H1 (cell line): ENCODE measurements at regions not wholly inside any gene's neighbourhood (a gene's known extent, or its start where the extent isn't known, plus 50 kb on each side); places are given as distances from the start of the nearest gene placed in this dataset.

Source experiments
- CTCF ChIA-PET: fragments of 300-600 bp; sonication (Branson Sonifier 250); formaldehyde crosslinking; loops from one replicate; lab custom pipeline; 2021; ENCODE audit not compliant: partially characterized antibody; lab: Charles Lee
- POLR2A ChIA-PET: fragments of 300-600 bp; sonication (Branson Sonifier 250); formaldehyde crosslinking; loops from one replicate; lab custom pipeline; 2021; ENCODE audit warnings: inconsistent platforms; ENCODE audit not compliant: partially characterized antibody; lab: Charles Lee
- DNase-seq, 2 experiments: peaks; one replicate each; pipeline versions ENCODE4 v3.0.0 to v3.0.0-alpha.2; 2010 to 2022; ENCODE audit warnings: low spot score in 2 of 2, low read depth in 1 of 2, mixed read lengths in 1 of 2
- FAIRE-seq: peaks from 2 replicates; lab custom pipeline; 2011; peaks lifted over from hg19 to GRCh38; lab: Jason Lieb, UNC
- H2AFZ ChIP-seq: 2 replicates; pipeline ENCODE4 v1.8.1; 2012; ENCODE audit warnings: low read length, inconsistent platforms
- H2AK5ac ChIP-seq: 2 replicates; pipeline ENCODE4 v1.6.1; 2013; ENCODE audit warnings: low read depth, low read length
- H2BK120ac ChIP-seq: replicated peaks from 2 replicates; pipeline ENCODE3; 2013; ENCODE audit warnings: low read depth, low read length, inconsistent platforms
- H2BK12ac ChIP-seq: 2 replicates; pipeline ENCODE4 v1.6.1; 2013; ENCODE audit warnings: low read depth, low read length
- H2BK15ac ChIP-seq: 2 replicates; pipeline ENCODE4 v1.6.1; 2013; ENCODE audit warnings: low read length
- H2BK20ac ChIP-seq: 2 replicates; pipeline ENCODE4 v1.6.1; 2013; ENCODE audit warnings: low read length
- H2BK5ac ChIP-seq: 2 replicates; pipeline ENCODE4 v1.6.1; 2013; ENCODE audit warnings: low read depth, low read length
- H3K14ac ChIP-seq: 2 replicates; pipeline ENCODE4 v1.6.1; 2013; ENCODE audit warnings: inconsistent platforms; ENCODE audit not compliant: insufficient read length
- H3K18ac ChIP-seq: 2 replicates; pipeline ENCODE4 v1.6.1; 2013; ENCODE audit warnings: low read length; ENCODE audit errors: extremely low read depth
- H3K23ac ChIP-seq: 2 replicates; pipeline ENCODE4 v1.6.1; 2013; ENCODE audit warnings: inconsistent platforms; ENCODE audit not compliant: insufficient read length
- H3K23me2 ChIP-seq: 2 replicates; pipeline ENCODE4 v1.6.1; 2013; ENCODE audit warnings: low read depth, low read length
- H3K27ac ChIP-seq: 2 replicates; pipeline ENCODE4 v1.6.1; 2011; ENCODE audit warnings: low read depth, low read length, inconsistent platforms
- H3K27me3 ChIP-seq, 4 experiments: replicated peaks in 1 of 4; 1 replicate in 1 of 4; 2 replicates in 3 of 4; pipeline versions ENCODE4 v1.6.1 to v1.8.1; 2011 to 2013; ENCODE audit warnings: low read length in 3 of 4, mild to moderate bottlenecking in 3 of 4, inconsistent platforms in 2 of 4, mixed read lengths in 2 of 4, moderate library complexity in 1 of 4; ENCODE audit not compliant: control insufficient read depth in 3 of 4, insufficient read depth in 3 of 4; ENCODE audit errors: extremely low read depth in 1 of 4
- H3K36me3 ChIP-seq, 4 experiments: 2 replicates each; pipeline versions ENCODE4 v1.6.1 to v1.8.1; 2011 to 2013; ENCODE audit warnings: mild to moderate bottlenecking in 4 of 4, low read length in 3 of 4, moderate library complexity in 2 of 4, control low read depth in 1 of 4, inconsistent platforms in 1 of 4; ENCODE audit not compliant: insufficient read depth in 4 of 4, control insufficient read depth in 2 of 4
- H3K4ac ChIP-seq: replicated peaks from 2 replicates; pipeline ENCODE3; 2013; ENCODE audit warnings: low read length, low read depth, mixed read lengths, inconsistent platforms; ENCODE audit not compliant: insufficient read length
- H3K4me1 ChIP-seq, 4 experiments: replicated peaks in 1 of 4; 1 replicate in 1 of 4; 2 replicates in 3 of 4; pipeline versions ENCODE4 v1.6.1 to v1.8.1; 2011 to 2013; ENCODE audit warnings: low read length in 3 of 4, inconsistent platforms in 2 of 4, mixed read lengths in 1 of 4; ENCODE audit not compliant: insufficient read depth in 4 of 4, control insufficient read depth in 3 of 4
- H3K4me2 ChIP-seq, 2 experiments: 2 replicates each; pipeline versions ENCODE4 v1.6.1 to v1.8.1; 2011 to 2013; ENCODE audit warnings: low read depth in 2 of 2, low read length in 2 of 2, control low read depth in 1 of 2, inconsistent platforms in 1 of 2, mild to moderate bottlenecking in 1 of 2; ENCODE audit not compliant: insufficient read depth in 1 of 2
- H3K4me3 ChIP-seq, 4 experiments: fragments of 200-600, 300-600 bp in 1 of 4; sonication (generic), shearing (Covaris generic), sonication (Bioruptor Twin) in 1 of 4; 2 replicates each; pipeline versions ENCODE4 v1.5.1 to v1.8.1; 2011 to 2016; ENCODE audit warnings: low read length in 4 of 4, low read depth in 3 of 4, control low read depth in 2 of 4, inconsistent platforms in 2 of 4, mild to moderate bottlenecking in 2 of 4, mixed read lengths in 1 of 4, moderate library complexity in 1 of 4; ENCODE audit not compliant: insufficient read depth in 2 of 4; ENCODE audit errors: extremely low read depth in 1 of 4
- H3K56ac ChIP-seq: replicated peaks from 2 replicates; pipeline ENCODE3; 2013; ENCODE audit warnings: low read depth, mild to moderate bottlenecking, mixed read lengths, low read length, inconsistent platforms; ENCODE audit not compliant: insufficient read length
- H3K79me1 ChIP-seq: 2 replicates; pipeline ENCODE4 v1.6.1; 2013; ENCODE audit warnings: low read depth, low read length, control low read depth
- H3K79me2 ChIP-seq, 2 experiments: 2 replicates each; pipeline versions ENCODE4 v1.6.1 to v1.8.1; 2012 to 2013; ENCODE audit warnings: low read length in 2 of 2, mild to moderate bottlenecking in 2 of 2, inconsistent platforms in 1 of 2; ENCODE audit not compliant: insufficient read depth in 2 of 2, control insufficient read depth in 1 of 2
- H3K9ac ChIP-seq, 4 experiments: replicated peaks in 1 of 4; 1 replicate in 1 of 4; 2 replicates in 3 of 4; pipeline versions ENCODE4 v1.6.1 to v1.8.1; 2011 to 2013; ENCODE audit warnings: low read depth in 3 of 4, low read length in 3 of 4, control low read depth in 2 of 4, mild to moderate bottlenecking in 2 of 4, moderate library complexity in 2 of 4, inconsistent platforms in 1 of 4; ENCODE audit errors: extremely low read depth in 1 of 4
- H3K9me3 ChIP-seq, 2 experiments: 2 replicates each; pipeline versions ENCODE4 v1.6.1 to v1.8.1; 2012 to 2013; ENCODE audit warnings: mild to moderate bottlenecking in 2 of 2, moderate library complexity in 2 of 2, control low read depth in 1 of 2, inconsistent platforms in 1 of 2, low read depth in 1 of 2, low read length in 1 of 2, mixed read lengths in 1 of 2; ENCODE audit not compliant: insufficient read depth in 2 of 2
- H4K20me1 ChIP-seq, 2 experiments: replicated peaks in 1 of 2; 2 replicates each; pipeline versions ENCODE3 to v1.8.1; 2011 to 2013; ENCODE audit warnings: inconsistent platforms in 2 of 2, low read length in 2 of 2, mild to moderate bottlenecking in 1 of 2; ENCODE audit not compliant: insufficient read depth in 2 of 2, control insufficient read depth in 1 of 2
- H4K5ac ChIP-seq: 2 replicates; pipeline ENCODE4 v1.6.1; 2013; ENCODE audit warnings: low read length, low read depth, mixed read lengths, inconsistent platforms; ENCODE audit not compliant: insufficient read length
- H4K8ac ChIP-seq: 2 replicates; pipeline ENCODE4 v1.8.0; 2013; ENCODE audit warnings: mild to moderate bottlenecking, moderate library complexity, low read length, inconsistent platforms; ENCODE audit not compliant: insufficient read depth; ENCODE audit errors: extremely low read depth
- H4K91ac ChIP-seq: replicated peaks from 2 replicates; pipeline ENCODE3; 2013; ENCODE audit warnings: low read length, mixed read lengths, inconsistent platforms; ENCODE audit not compliant: insufficient read length
- ASH2L ChIP-seq: fragments of 200-600, 300-600 bp; sonication (generic); IDR thresholded peaks from one replicate; pipeline ENCODE4 v1.7.1; 2017; ENCODE audit warnings: low read length
- ATF2 ChIP-seq: IDR thresholded peaks from 2 replicates; pipeline ENCODE4 v1.6.1; 2012; ENCODE audit warnings: low read length, inconsistent platforms
- BCL11A ChIP-seq, 2 experiments: IDR thresholded peaks; one replicate each; pipeline ENCODE4 v1.6.1; 2011; ENCODE audit warnings: low read depth in 2 of 2, low read length in 2 of 2, mild to moderate bottlenecking in 2 of 2
- CBX8 ChIP-seq: fragments of 300-800, 300-1000 bp; sonication (generic); IDR thresholded peaks from 2 replicates; pipeline ENCODE4 v1.7.1; 2016; ENCODE audit warnings: low read depth, low read length, borderline replicate concordance
- CHD1 ChIP-seq: IDR thresholded peaks from 2 replicates; pipeline ENCODE4 v1.6.1; 2012; ENCODE audit warnings: low read depth, low read length, improper control_type of control experiment
- GABPA ChIP-seq: IDR thresholded peaks from 2 replicates; pipeline ENCODE4 v1.6.1; 2011; ENCODE audit warnings: mild to moderate bottlenecking, low read length, moderate library complexity, borderline replicate concordance; ENCODE audit not compliant: insufficient read depth
- KDM4A ChIP-seq: IDR thresholded peaks from one replicate; pipeline ENCODE4 v1.7.1; 2012; ENCODE audit warnings: low read depth, mild to moderate bottlenecking, moderate library complexity, low read length, inconsistent platforms; ENCODE audit not compliant: severe bottlenecking
- NRF1 ChIP-seq: IDR thresholded peaks from 2 replicates; pipeline ENCODE4 v1.6.1; 2011; ENCODE audit warnings: mild to moderate bottlenecking, low read depth, low read length, improper control_type of control experiment
- POU5F1 ChIP-seq: IDR thresholded peaks from 2 replicates; pipeline ENCODE4 v1.6.1; 2011; ENCODE audit warnings: low read depth, mild to moderate bottlenecking, low read length, moderate library complexity
- RBBP5 ChIP-seq: IDR thresholded peaks from 2 replicates; pipeline ENCODE4 v1.7.1; 2012; ENCODE audit warnings: low read depth, mild to moderate bottlenecking, inconsistent platforms, low read length, moderate library complexity, borderline replicate concordance
- USF2 ChIP-seq: IDR thresholded peaks from 2 replicates; pipeline ENCODE4 v1.6.1; 2011; ENCODE audit warnings: low read length, improper control_type of control experiment
- YY1 ChIP-seq: IDR thresholded peaks from 2 replicates; pipeline ENCODE4 v1.6.1; 2011; ENCODE audit warnings: low read depth, mild to moderate bottlenecking, low read length
- whole genome bisulfite sequencing, 2 experiments: shearing (Covaris generic) in 1 of 2; methylation state at CpG; one replicate each; pipeline versions ENCODE4 v1.1.6 to v1.1.7; 2013 to 2015; ENCODE audit warnings: low lambda C conversion rate in 2 of 2, mixed read lengths in 2 of 2, inconsistent platforms in 1 of 2, low coverage in 1 of 2, missing lambda C conversion rate in 1 of 2; ENCODE audit not compliant: insufficient replicate concordance in 2 of 2, insufficient coverage in 1 of 2, insufficient read length in 1 of 2; ENCODE audit errors: extremely low coverage in 1 of 2, missing lambda C conversion rate in 1 of 2; 5-methylcytosine and 5-hydroxymethylcytosine counted together

- no peak overlapping the region for H3K4me2 ChIP-seq
- H3K4ac ChIP-seq, result no peak overlapping the region
- H3K14ac ChIP-seq, result no peak overlapping the region
- H2BK5ac ChIP-seq, result no peak overlapping the region
- H3K4me3 ChIP-seq, result no peak overlapping the region
- H3K23me2 ChIP-seq, result peaks cover 2% of the 10 kb centered on the region; the same call in 1 of the 2 replicates
- H3K27ac ChIP-seq, result no peak overlapping the region
- no peaks in the 10 kb centered on the region for H3K36me3 ChIP-seq
- no peak overlapping the region for H3K56ac ChIP-seq
- no peak overlapping the region for H2BK120ac ChIP-seq
- H3K27me3 ChIP-seq, result no peaks in the 10 kb centered on the region
- H3K9me3 ChIP-seq, result no peaks in the 10 kb centered on the region
- POLR2A ChIA-PET, result no interaction called here
- FAIRE-seq (no peak), DNase-seq (no peak)
- H3K9ac ChIP-seq, result no peak overlapping the region
- H2AFZ ChIP-seq, result no peak overlapping the region
- H2BK15ac ChIP-seq, result no peak overlapping the region
- H3K79me2 ChIP-seq, result no peaks in the 10 kb centered on the region
- no peak overlapping the region for H4K5ac ChIP-seq
- CTCF ChIA-PET, result interaction anchor here (1.0 to 1.2 kb wide), 2 partner anchors 10 to 12 kb away, joined by 3 to 5 read pairs; no protein-coding TSS in a partner anchor
- no peak overlapping the region for H4K8ac ChIP-seq
- peaks cover 0 to 3% (median 1%) of the 10 kb centered on the region in 4 experiments; a peak in 3 of 7 replicates for H3K4me1 ChIP-seq
- no peak overlapping the region for H2BK20ac ChIP-seq
- 93% methylated on average over 4 of the region's 4 CpGs; no CpG with 5 or more reads in 1 of the 2 experiments for WGBS, 2 experiments
- H2AK5ac ChIP-seq, result no peak overlapping the region
- no peak overlapping the region for H3K18ac ChIP-seq
- no peak overlapping the region for H4K91ac ChIP-seq
- no peaks in the 10 kb centered on the region for H4K20me1 ChIP-seq
- no peaks in the 10 kb centered on the region for H3K79me1 ChIP-seq
- H2BK12ac ChIP-seq, result no peak overlapping the region
- no peak overlapping the region for H3K23ac ChIP-seq
- TF ChIP-seq ATF2 (no peak), USF2 (no peak), YY1 (no peak), ASH2L (no peak), KDM4A (no peak), CBX8 (no peak), POU5F1 (no peak), BCL11A (IDR thresholded peaks at IDR 0.05; ENCODE audit: low read depth in 2 of 2, low read length in 2 of 2) (no peak), RBBP5 (no peak), CHD1 (no peak), GABPA (no peak), NRF1 (no peak)
These were observed 849.7 kb downstream of the UQCRFS1 start for GRCh38 chr19:28363254-28363653.
